Hepatocyte (in vitro differentiated cells): ENCODE measurements at regions not wholly inside any gene's neighbourhood (a gene's known extent, or its start where the extent isn't known, plus 50 kb on each side); places are given as distances from the start of the nearest gene placed in this dataset.

Source experiments
- DNase-seq: peaks from one replicate; pipeline ENCODE4 v3.0.0-alpha.2; 2016; ENCODE audit warnings: low spot score
- H2AFZ ChIP-seq: fragments of 200-600 bp; sonication (generic); 2 replicates; pipeline ENCODE4 v1.6.0; 2016; ENCODE audit warnings: antibody characterized with exemption, mild to moderate bottlenecking
- H3K27ac ChIP-seq: fragments of 200-600 bp; sonication (generic); 2 replicates; pipeline ENCODE4 v1.5.1; 2016; ENCODE audit warnings: mild to moderate bottlenecking
- H3K27me3 ChIP-seq: fragments of 200-600 bp; sonication (generic); 2 replicates; pipeline ENCODE4 v1.6.1; 2016
- H3K36me3 ChIP-seq: fragments of 200-600 bp; sonication (generic); replicated peaks from 2 replicates; pipeline ENCODE4 v1.5.1; 2016; ENCODE audit warnings: low read depth; ENCODE audit not compliant: insufficient read depth
- H3K4me1 ChIP-seq: fragments of 200-600 bp; sonication (generic); 2 replicates; pipeline ENCODE4 v1.5.1; 2016; ENCODE audit warnings: mild to moderate bottlenecking, moderate library complexity; ENCODE audit not compliant: insufficient read depth
- H3K4me2 ChIP-seq: fragments of 200-600 bp; sonication (generic); 2 replicates; pipeline ENCODE4 v1.6.0; 2016
- H3K4me3 ChIP-seq: fragments of 200-600 bp; sonication (generic); 2 replicates; pipeline ENCODE4 v1.5.1; 2016; ENCODE audit warnings: mild to moderate bottlenecking
- H3K79me2 ChIP-seq: fragments of 200-600 bp; sonication (generic); 2 replicates; pipeline ENCODE4 v1.6.0; 2017; ENCODE audit warnings: mild to moderate bottlenecking
- H3K9me2 ChIP-seq: fragments of 200-600 bp; sonication (generic); replicated peaks from 2 replicates; pipeline ENCODE4 v1.6.0; 2017; ENCODE audit warnings: mild to moderate bottlenecking; ENCODE audit not compliant: insufficient read depth
- H3K9me3 ChIP-seq: fragments of 200-600 bp; sonication (generic); 2 replicates; pipeline ENCODE4 v1.5.1; 2016; ENCODE audit warnings: low read depth, mild to moderate bottlenecking
- H4K20me1 ChIP-seq: fragments of 200-600 bp; sonication (generic); 2 replicates; pipeline ENCODE4 v1.6.0; 2016; ENCODE audit warnings: mild to moderate bottlenecking; ENCODE audit not compliant: insufficient read depth, poor library complexity, severe bottlenecking
- CTCF ChIP-seq: fragments of 200-600 bp; sonication (generic); IDR thresholded peaks from 2 replicates; pipeline ENCODE4 v1.5.1; 2016; ENCODE audit warnings: antibody characterized with exemption, mild to moderate bottlenecking; ENCODE audit not compliant: poor library complexity
- EZH2 ChIP-seq: fragments of 200-600 bp; sonication (generic); IDR thresholded peaks from 2 replicates; pipeline ENCODE4 v1.6.1; 2016; ENCODE audit warnings: antibody characterized with exemption, mild to moderate bottlenecking, borderline replicate concordance
- EZH2phosphoT487 ChIP-seq: fragments of 200-600 bp; sonication (generic); IDR thresholded peaks from one replicate; pipeline ENCODE4 v1.6.1; 2018; ENCODE audit warnings: antibody characterized with exemption, mild to moderate bottlenecking, low read depth, moderate library complexity; ENCODE audit not compliant: unreplicated experiment, severe bottlenecking
- WGBS: methylation state at CpG from one replicate; pipeline ENCODE4 v1.1.6; 2016; ENCODE audit warnings: low lambda C conversion rate; ENCODE audit errors: missing lambda C conversion rate; 5-methylcytosine and 5-hydroxymethylcytosine counted together

- DNase-seq = no peak
- Histone ChIP-seq H3K4me2 (no peak overlapping the region), H3K9me3 (no peaks in the 10 kb centered on the region), H3K79me2 (no peaks in the 10 kb centered on the region), H2AFZ (no peak overlapping the region), H3K27me3 (no peaks in the 10 kb centered on the region), H3K36me3 (no peaks in the 10 kb centered on the region), H3K9me2 (no peaks in the 10 kb centered on the region), H3K4me1 (no peaks in the 10 kb centered on the region), H3K27ac (no peak overlapping the region), H4K20me1 (no peaks in the 10 kb centered on the region), H3K4me3 (no peak overlapping the region)
- WGBS = 56% methylated on average over 2 of the region's 2 CpGs
- no peak for TF ChIP-seq EZH2phosphoT487
- TF ChIP-seq CTCF = no peak
- no peak for TF ChIP-seq EZH2
These were observed 1136.6 kb downstream of the FAT4 start for GRCh38 chr4:126451237-126451873.

GRCh38 chr4:126455865-126456264, 1141.1 kb downstream of the FAT4 start:
- Histone ChIP-seq H2AFZ (no peak overlapping the region), H3K27ac (no peak overlapping the region), H3K4me1 (no peaks in the 10 kb centered on the region), H3K9me2 (no peaks in the 10 kb centered on the region), H3K79me2 (no peaks in the 10 kb centered on the region), H3K27me3 (no peaks in the 10 kb centered on the region), H4K20me1 (no peaks in the 10 kb centered on the region), H3K9me3 (no peaks in the 10 kb centered on the region), H3K4me2 (no peak overlapping the region), H3K4me3 (no peak overlapping the region), H3K36me3 (no peaks in the 10 kb centered on the region)
- TF ChIP-seq CTCF = no peak
- no peak for TF ChIP-seq EZH2phosphoT487
- TF ChIP-seq EZH2 = no peak
- no peak for DNase-seq
- WGBS = 89% methylated on average over 4 of the region's 4 CpGs

- TF ChIP-seq CTCF (no peak), EZH2 (no peak), EZH2phosphoT487 (no peak)
- 17% methylated on average over 1 of the region's 1 CpG for WGBS
- Histone ChIP-seq H3K9me2 (no peaks in the 10 kb centered on the region), H3K79me2 (no peaks in the 10 kb centered on the region), H3K27ac (no peak overlapping the region), H2AFZ (no peak overlapping the region), H3K4me3 (no peak overlapping the region), H3K4me1 (no peaks in the 10 kb centered on the region), H3K36me3 (no peaks in the 10 kb centered on the region), H3K27me3 (no peaks in the 10 kb centered on the region), H3K9me3 (no peaks in the 10 kb centered on the region), H3K4me2 (no peak overlapping the region), H4K20me1 (no peaks in the 10 kb centered on the region)
- no peak for DNase-seq
These were observed 1144.2 kb downstream of the FAT4 start for GRCh38 chr4:126458993-126459392.

- H3K9me3 ChIP-seq = no peaks in the 10 kb centered on the region
These were observed 1150.6 kb downstream of the FAT4 start for GRCh38 chr4:126465341-126465740.

More at GRCh38 chr4:126465341-126465740, 1150.6 kb downstream of the FAT4 start:
- Histone ChIP-seq H3K27ac (no peak overlapping the region), H3K27me3 (no peaks in the 10 kb centered on the region), H4K20me1 (no peaks in the 10 kb centered on the region), H2AFZ (no peak overlapping the region), H3K9me2 (no peaks in the 10 kb centered on the region), H3K4me2 (no peak overlapping the region), H3K36me3 (no peaks in the 10 kb centered on the region), H3K4me3 (no peak overlapping the region), H3K79me2 (no peaks in the 10 kb centered on the region), H3K4me1 (no peaks in the 10 kb centered on the region)
- TF ChIP-seq EZH2phosphoT487 = no peak
- DNase-seq = no peak
- WGBS = 89% methylated on average over 1 of the region's 1 CpG
